ENCODE measurements at regions not wholly inside any gene's neighbourhood (a gene's known extent, or its start where the extent isn't known, plus 50 kb on each side); places are given as distances from the start of the nearest gene placed in this dataset.

GRCh38 chr4:72828864-72829263 is 240.7 kb downstream of the COX18 start:
- ChIA-PET POLR2A (no interaction called here), RAD21 (ENCODE audit: low non-redundant PET in 1 of 2, low total read pairs in 2 of 2, uncharacterized antibody in 2 of 2, unreplicated experiment in 2 of 2) (no interaction called here), CTCF (no interaction called here)
- Histone ChIP-seq H3K27ac (ENCODE audit: low read depth, low read length) (no peak overlapping the region), H3K36me3 (ENCODE audit: control insufficient read depth in 1 of 2, insufficient read depth in 2 of 2, low read length in 2 of 2) (no peaks in the 10 kb centered on the region), H3K27me3 (ENCODE audit: insufficient read depth, low read length) (no peaks in the 10 kb centered on the region), H3K4me1 (ENCODE audit: control insufficient read depth in 1 of 2, insufficient read depth in 2 of 2, low read length in 2 of 2) (no peaks in the 10 kb centered on the region), H4K20me1 (ENCODE audit: insufficient read depth) (no peaks in the 10 kb centered on the region), H3K4me3 (replicated peaks in 1 of 2; ENCODE audit: low read depth in 1 of 2, low read length in 2 of 2) (no peak overlapping the region), H3K9ac (ENCODE audit: low read length) (no peak overlapping the region), H3K9me2 (ENCODE audit: insufficient read depth) (no peaks in the 10 kb centered on the region), H3K9me3 (ENCODE audit: control insufficient read depth in 1 of 2, insufficient read depth in 1 of 2, low read depth in 1 of 2, low read length in 2 of 2) (no peaks in the 10 kb centered on the region), H2AFZ (ENCODE audit: low read depth, low read length, poor library complexity, severe bottlenecking) (no peak overlapping the region), H3K4me2 (ENCODE audit: low read length) (no peak overlapping the region), H3K79me2 (ENCODE audit: insufficient read depth, low read length) (no peaks in the 10 kb centered on the region)
- intact Hi-C loops (cut with micrococcal nuclease) = no loop called here
- no peak for ATAC-seq
- TF ChIP-seq POLR2AphosphoS5 (IDR thresholded peaks at IDR 0.05; ENCODE audit: low read depth, low read length) = no peak
- no peak for TF ChIP-seq ZBTB33 (IDR thresholded peaks at IDR 0.05; ENCODE audit: extremely low read depth, insufficient replicate concordance, low read length)
- TF ChIP-seq SIN3A (IDR thresholded peaks at IDR 0.05; ENCODE audit: low read depth) = no peak
- TF ChIP-seq CEBPB (IDR thresholded peaks at IDR 0.05; ENCODE audit: low read depth) = no peak
- no peak for TF ChIP-seq EZH2 (IDR thresholded peaks at IDR 0.05)
- no peak for TF ChIP-seq CTCF (IDR thresholded peaks at IDR 0.05 in 2 of 3, conservative IDR thresholded peaks at IDR 0.05 in 1 of 3; ENCODE audit: borderline replicate concordance in 1 of 3, insufficient read depth in 1 of 3, low read depth in 2 of 3, low read length in 2 of 3)
- TF ChIP-seq, protein P1, sequence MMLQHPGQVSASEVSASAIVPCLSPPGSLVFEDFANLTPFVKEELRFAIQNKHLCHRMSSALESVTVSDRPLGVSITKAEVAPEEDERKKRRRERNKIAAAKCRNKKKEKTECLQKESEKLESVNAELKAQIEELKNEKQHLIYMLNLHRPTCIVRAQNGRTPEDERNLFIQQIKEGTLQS (IDR thresholded peaks at IDR 0.05) = no peak
- no peak for TF ChIP-seq JUND (IDR thresholded peaks at IDR 0.05)
- no peak for TF ChIP-seq TCF7L2 (IDR thresholded peaks at IDR 0.05; ENCODE audit: borderline replicate concordance, extremely low read depth, insufficient read depth, insufficient read length)
- TF ChIP-seq, protein P2, sequence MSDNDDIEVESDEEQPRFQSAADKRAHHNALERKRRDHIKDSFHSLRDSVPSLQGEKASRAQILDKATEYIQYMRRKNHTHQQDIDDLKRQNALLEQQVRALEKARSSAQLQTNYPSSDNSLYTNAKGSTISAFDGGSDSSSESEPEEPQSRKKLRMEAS (IDR thresholded peaks at IDR 0.05) = no peak
- no peak for TF ChIP-seq EGR1 (IDR thresholded peaks at IDR 0.05; ENCODE audit: low read depth)
- no peak for TF ChIP-seq EZH2phosphoT487 (IDR thresholded peaks at IDR 0.05; ENCODE audit: borderline replicate concordance)
- TF ChIP-seq FOSL1 (IDR thresholded peaks at IDR 0.05; ENCODE audit: low read depth) = no peak
- TF ChIP-seq YY1 (IDR thresholded peaks at IDR 0.05; ENCODE audit: extremely low read depth, insufficient replicate concordance, low read depth, low read length) = no peak
- TF ChIP-seq POLR2A (IDR thresholded peaks at IDR 0.05; ENCODE audit: borderline replicate concordance, extremely low read depth, insufficient read depth, insufficient read length) = no peak
- no peak for TF ChIP-seq SP1 (IDR thresholded peaks at IDR 0.05; ENCODE audit: low read depth)
- no peak for TF ChIP-seq RAD21 (IDR thresholded peaks at IDR 0.05; ENCODE audit: low read depth)
- TF ChIP-seq CBX3 (IDR thresholded peaks at IDR 0.05; ENCODE audit: low read depth) = no peak
- no peak for TF ChIP-seq REST (IDR thresholded peaks at IDR 0.05; ENCODE audit: low read depth)
- BruUV-seq (replicated peaks) = no TSS peak
- no peak for DNase-seq (ENCODE audit: low read depth, low spot score)

Data from HCT116 (cell line).